Panc1 (cell line): ENCODE measurements at regions not wholly inside any gene's neighbourhood (a gene's known extent, or its start where the extent isn't known, plus 50 kb on each side); places are given as distances from the start of the nearest gene placed in this dataset.

ENCODE experiments used
- POLR2AphosphoS5 ChIP-seq: IDR thresholded peaks from 2 replicates; pipeline ENCODE4 v1.6.1; 2012; ENCODE audit warnings: mild to moderate bottlenecking, low read depth, low read length, moderate library complexity
- TCF7L2 ChIP-seq: IDR thresholded peaks from 2 replicates; pipeline ENCODE4 v1.6.1; 2011; ENCODE audit warnings: mild to moderate bottlenecking, low read depth, low read length, inconsistent platforms
- TF ChIP-seq, protein P1 (sequence below): fragments of 450-650 bp; IDR thresholded peaks from 2 replicates; pipeline ENCODE4 v1.5.1; 2017; ENCODE audit warnings: mild to moderate bottlenecking
- TF ChIP-seq, protein P2 (sequence below), 2 experiments: IDR thresholded peaks; 2 replicates each; pipeline ENCODE4 v1.6.1; 2011 to 2012; ENCODE audit warnings: low read depth in 2 of 2, control low read depth in 1 of 2, low read length in 1 of 2, mild to moderate bottlenecking in 1 of 2, moderate library complexity in 1 of 2; ENCODE audit not compliant: insufficient read depth in 1 of 2

DNA sequence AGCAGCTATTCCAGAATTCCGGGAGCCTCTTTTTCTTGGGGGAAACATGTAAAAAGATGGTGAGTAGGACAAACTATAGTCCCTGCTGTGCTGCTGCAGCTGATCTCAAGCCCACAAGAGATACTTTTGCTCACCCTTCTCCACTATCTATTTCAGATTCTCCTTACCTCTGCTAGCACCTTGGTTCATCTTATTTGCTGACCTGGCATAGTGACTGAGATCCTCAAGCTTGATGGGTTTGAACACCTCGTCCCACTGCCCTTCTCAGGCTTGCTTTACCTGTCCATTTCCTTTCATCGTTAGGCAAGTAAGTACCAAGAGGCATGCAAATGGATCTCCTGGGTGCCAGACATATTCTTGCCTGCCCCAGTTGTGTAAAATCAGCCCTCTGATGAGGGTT lies 338.4 kb upstream of the SMARCA2 start:
- TF ChIP-seq, protein P1, sequence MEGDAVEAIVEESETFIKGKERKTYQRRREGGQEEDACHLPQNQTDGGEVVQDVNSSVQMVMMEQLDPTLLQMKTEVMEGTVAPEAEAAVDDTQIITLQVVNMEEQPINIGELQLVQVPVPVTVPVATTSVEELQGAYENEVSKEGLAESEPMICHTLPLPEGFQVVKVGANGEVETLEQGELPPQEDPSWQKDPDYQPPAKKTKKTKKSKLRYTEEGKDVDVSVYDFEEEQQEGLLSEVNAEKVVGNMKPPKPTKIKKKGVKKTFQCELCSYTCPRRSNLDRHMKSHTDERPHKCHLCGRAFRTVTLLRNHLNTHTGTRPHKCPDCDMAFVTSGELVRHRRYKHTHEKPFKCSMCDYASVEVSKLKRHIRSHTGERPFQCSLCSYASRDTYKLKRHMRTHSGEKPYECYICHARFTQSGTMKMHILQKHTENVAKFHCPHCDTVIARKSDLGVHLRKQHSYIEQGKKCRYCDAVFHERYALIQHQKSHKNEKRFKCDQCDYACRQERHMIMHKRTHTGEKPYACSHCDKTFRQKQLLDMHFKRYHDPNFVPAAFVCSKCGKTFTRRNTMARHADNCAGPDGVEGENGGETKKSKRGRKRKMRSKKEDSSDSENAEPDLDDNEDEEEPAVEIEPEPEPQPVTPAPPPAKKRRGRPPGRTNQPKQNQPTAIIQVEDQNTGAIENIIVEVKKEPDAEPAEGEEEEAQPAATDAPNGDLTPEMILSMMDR: no peak
- TF ChIP-seq, protein P2, sequence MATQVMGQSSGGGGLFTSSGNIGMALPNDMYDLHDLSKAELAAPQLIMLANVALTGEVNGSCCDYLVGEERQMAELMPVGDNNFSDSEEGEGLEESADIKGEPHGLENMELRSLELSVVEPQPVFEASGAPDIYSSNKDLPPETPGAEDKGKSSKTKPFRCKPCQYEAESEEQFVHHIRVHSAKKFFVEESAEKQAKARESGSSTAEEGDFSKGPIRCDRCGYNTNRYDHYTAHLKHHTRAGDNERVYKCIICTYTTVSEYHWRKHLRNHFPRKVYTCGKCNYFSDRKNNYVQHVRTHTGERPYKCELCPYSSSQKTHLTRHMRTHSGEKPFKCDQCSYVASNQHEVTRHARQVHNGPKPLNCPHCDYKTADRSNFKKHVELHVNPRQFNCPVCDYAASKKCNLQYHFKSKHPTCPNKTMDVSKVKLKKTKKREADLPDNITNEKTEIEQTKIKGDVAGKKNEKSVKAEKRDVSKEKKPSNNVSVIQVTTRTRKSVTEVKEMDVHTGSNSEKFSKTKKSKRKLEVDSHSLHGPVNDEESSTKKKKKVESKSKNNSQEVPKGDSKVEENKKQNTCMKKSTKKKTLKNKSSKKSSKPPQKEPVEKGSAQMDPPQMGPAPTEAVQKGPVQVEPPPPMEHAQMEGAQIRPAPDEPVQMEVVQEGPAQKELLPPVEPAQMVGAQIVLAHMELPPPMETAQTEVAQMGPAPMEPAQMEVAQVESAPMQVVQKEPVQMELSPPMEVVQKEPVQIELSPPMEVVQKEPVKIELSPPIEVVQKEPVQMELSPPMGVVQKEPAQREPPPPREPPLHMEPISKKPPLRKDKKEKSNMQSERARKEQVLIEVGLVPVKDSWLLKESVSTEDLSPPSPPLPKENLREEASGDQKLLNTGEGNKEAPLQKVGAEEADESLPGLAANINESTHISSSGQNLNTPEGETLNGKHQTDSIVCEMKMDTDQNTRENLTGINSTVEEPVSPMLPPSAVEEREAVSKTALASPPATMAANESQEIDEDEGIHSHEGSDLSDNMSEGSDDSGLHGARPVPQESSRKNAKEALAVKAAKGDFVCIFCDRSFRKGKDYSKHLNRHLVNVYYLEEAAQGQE (IDR thresholded peaks at IDR 0.05; ENCODE audit: insufficient read depth in 1 of 2, low read depth in 2 of 2, low read length in 1 of 2): no peak
- TF ChIP-seq POLR2AphosphoS5: no peak
- no peak for TF ChIP-seq TCF7L2
